Testis (tissue), 2 donors: ENCODE measurements at regions not wholly inside any gene's neighbourhood (a gene's known extent, or its start where the extent isn't known, plus 50 kb on each side); places are given as distances from the start of the nearest gene placed in this dataset.

Source experiments
- DNase-seq: peaks from one replicate; pipeline ENCODE4 v3.0.0-alpha.2; 2019
- H3K27ac ChIP-seq, 2 donors: fragments of 200-600 bp; sonication (generic); one replicate each; pipeline ENCODE4 v1.5.1; 2019
- H3K27me3 ChIP-seq: fragments of 200-600 bp; sonication (generic); one replicate; pipeline ENCODE4 v1.5.1; 2019
- H3K36me3 ChIP-seq: fragments of 200-600 bp; sonication (generic); one replicate; pipeline ENCODE4 v1.5.1; 2017; ENCODE audit warnings: low read depth; ENCODE audit errors: missing control alignments
- H3K4me1 ChIP-seq: fragments of 200-600 bp; sonication (generic); one replicate; pipeline ENCODE4 v1.5.1; 2019
- H3K4me3 ChIP-seq, 2 donors: fragments of 200-600 bp; sonication (generic); one replicate each; pipeline ENCODE4 v1.5.1; 2017 to 2019
- H3K9me3 ChIP-seq: fragments of 200-600 bp; sonication (generic); one replicate; pipeline ENCODE4 v1.5.1; 2017
- POLR2A ChIP-seq: fragments of 450-650 bp; IDR thresholded peaks from one replicate; pipeline ENCODE4 v1.6.1; 2017; ENCODE audit warnings: antibody characterized with exemption, mild to moderate bottlenecking, moderate library complexity
- WGBS, 2 donors: methylation state at CpG; one replicate each; pipeline ENCODE4 v1.1.5; 2018; 5-methylcytosine and 5-hydroxymethylcytosine counted together
- intact Hi-C: fragments of 100-400 bp; cut with DNase I; formaldehyde crosslinking; loops from one replicate; pipeline ENCODE4 v1.15.1; 2023; ENCODE audit warnings: low total_unique reads
- TF ChIP-seq, protein P1 (sequence below), 3 experiments: fragments of 450-650 bp in 2 of 3; fragments of 200-600 bp in 1 of 3; sonication (generic) in 1 of 3; IDR thresholded peaks; one replicate each; pipeline ENCODE4 v1.5.1; 2016 to 2019; ENCODE audit warnings: antibody characterized with exemption in 3 of 3, mild to moderate bottlenecking in 2 of 3, moderate library complexity in 1 of 3

DNA sequence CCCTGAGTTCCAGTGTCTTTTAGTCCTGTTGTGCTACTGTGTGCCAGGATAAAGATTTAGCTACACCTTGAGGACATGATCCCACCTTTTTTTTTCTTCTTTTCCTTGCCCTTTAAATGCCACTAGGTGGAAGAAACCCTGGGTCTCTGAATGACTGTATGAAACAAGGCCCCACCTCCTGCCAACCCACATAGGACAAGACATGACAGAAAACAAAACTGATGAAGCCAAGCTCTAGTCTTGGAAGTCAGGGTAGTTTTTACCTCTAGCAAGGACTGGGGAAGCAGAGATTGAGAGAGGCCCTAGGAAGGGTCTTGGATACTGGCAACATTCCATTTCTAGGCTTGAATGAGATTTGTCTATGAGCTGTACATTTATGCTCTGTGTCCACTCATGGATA, 410.7 kb downstream of the MIAT start:
- Histone ChIP-seq H3K9me3 (no peaks in the 10 kb centered on the region), H3K4me1 (no peaks in the 10 kb centered on the region), H3K36me3 (no peaks in the 10 kb centered on the region), H3K27ac (no peak overlapping the region), H3K27me3 (no peaks in the 10 kb centered on the region), H3K4me3 (no peak overlapping the region)
- DNase-seq = no peak
- TF ChIP-seq, protein P1, sequence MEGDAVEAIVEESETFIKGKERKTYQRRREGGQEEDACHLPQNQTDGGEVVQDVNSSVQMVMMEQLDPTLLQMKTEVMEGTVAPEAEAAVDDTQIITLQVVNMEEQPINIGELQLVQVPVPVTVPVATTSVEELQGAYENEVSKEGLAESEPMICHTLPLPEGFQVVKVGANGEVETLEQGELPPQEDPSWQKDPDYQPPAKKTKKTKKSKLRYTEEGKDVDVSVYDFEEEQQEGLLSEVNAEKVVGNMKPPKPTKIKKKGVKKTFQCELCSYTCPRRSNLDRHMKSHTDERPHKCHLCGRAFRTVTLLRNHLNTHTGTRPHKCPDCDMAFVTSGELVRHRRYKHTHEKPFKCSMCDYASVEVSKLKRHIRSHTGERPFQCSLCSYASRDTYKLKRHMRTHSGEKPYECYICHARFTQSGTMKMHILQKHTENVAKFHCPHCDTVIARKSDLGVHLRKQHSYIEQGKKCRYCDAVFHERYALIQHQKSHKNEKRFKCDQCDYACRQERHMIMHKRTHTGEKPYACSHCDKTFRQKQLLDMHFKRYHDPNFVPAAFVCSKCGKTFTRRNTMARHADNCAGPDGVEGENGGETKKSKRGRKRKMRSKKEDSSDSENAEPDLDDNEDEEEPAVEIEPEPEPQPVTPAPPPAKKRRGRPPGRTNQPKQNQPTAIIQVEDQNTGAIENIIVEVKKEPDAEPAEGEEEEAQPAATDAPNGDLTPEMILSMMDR (IDR thresholded peaks at IDR 0.05) = no peak
- TF ChIP-seq POLR2A = no peak
- intact Hi-C loops = no loop called here

DNA sequence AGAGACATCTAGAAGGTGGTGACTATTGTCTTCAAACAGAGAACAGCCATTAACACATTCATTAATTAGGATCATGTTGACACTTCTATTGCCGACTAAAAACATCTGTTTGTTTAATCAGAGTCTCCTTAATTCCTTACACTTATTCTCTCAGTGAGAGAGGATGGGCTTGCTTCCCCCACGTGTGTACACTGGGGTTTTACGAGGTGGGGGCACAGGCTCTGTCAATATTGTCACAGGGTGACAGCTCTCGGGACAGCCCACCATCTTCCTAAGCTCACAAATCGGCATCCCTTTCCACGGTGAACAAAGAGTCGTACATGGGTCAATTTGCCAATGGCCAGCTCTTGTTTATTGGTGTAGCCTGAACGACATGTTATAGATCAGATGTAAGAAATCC, 413.2 kb downstream of the MIAT start:
- no peaks in the 10 kb centered on the region for H3K4me1 ChIP-seq
- no peak overlapping the region for H3K4me3 ChIP-seq
- intact Hi-C loops = no loop called here
- no peak overlapping the region for H3K27ac ChIP-seq
- H3K36me3 ChIP-seq = no peaks in the 10 kb centered on the region
- no peak for DNase-seq
- TF ChIP-seq POLR2A = no peak
- TF ChIP-seq, protein P1 (IDR thresholded peaks at IDR 0.05) = no peak
- 73% methylated on average over 8 of the region's 8 CpGs for WGBS, 2 donors
- no peaks in the 10 kb centered on the region for H3K27me3 ChIP-seq
- no peaks in the 10 kb centered on the region for H3K9me3 ChIP-seq

DNA sequence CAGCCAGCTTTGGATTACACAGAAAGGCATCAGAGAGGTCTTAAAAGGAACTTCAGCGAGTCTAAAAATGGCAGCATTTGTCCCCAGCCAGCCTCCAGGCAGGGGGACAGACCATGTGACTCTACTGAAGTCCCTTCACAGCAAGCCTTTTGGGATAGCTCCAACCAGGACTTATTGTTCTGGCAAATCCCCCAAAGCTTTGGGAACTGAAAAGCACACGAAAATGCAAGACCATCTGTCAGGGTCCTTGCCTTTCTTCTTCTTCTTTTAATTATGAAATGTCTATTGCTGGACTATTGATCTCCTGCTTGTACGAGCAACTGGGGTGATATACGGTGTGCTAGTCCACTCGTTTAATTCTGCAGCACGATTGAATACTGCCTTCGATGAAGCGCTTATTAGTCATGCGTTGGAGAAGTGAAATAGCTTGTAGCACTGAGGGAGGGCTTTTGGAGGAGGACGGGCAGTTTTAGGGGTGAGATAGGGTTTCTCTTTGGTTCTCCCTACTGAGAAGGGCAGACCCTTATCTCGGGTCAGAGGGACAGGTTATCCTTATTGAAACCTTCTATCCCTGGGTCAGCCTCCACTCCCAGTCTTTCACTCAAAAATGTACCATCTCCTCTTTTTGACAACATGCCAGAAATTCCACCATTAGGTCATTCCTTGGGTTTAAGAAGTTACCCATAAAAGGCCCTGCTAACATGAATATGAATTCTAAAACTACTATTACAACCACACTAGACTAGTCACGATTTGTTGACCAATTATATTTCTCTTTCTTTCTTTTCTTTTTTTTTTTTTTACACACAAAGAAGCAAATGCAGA, 416.4 kb downstream of the MIAT start:
- TF ChIP-seq POLR2A = no peak
- TF ChIP-seq, protein P1 (IDR thresholded peaks at IDR 0.05) = no peak
- no peaks in the 10 kb centered on the region for H3K36me3 ChIP-seq
- H3K27ac ChIP-seq = no peak overlapping the region
- no peak for DNase-seq
- no peak overlapping the region for H3K4me3 ChIP-seq
- no peaks in the 10 kb centered on the region for H3K27me3 ChIP-seq
- 40 to 46% methylated on average over 12 of the region's 12 CpGs for WGBS, 2 donors
- intact Hi-C loops = no loop called here
- no peaks in the 10 kb centered on the region for H3K4me1 ChIP-seq
- H3K9me3 ChIP-seq = no peaks in the 10 kb centered on the region

DNA sequence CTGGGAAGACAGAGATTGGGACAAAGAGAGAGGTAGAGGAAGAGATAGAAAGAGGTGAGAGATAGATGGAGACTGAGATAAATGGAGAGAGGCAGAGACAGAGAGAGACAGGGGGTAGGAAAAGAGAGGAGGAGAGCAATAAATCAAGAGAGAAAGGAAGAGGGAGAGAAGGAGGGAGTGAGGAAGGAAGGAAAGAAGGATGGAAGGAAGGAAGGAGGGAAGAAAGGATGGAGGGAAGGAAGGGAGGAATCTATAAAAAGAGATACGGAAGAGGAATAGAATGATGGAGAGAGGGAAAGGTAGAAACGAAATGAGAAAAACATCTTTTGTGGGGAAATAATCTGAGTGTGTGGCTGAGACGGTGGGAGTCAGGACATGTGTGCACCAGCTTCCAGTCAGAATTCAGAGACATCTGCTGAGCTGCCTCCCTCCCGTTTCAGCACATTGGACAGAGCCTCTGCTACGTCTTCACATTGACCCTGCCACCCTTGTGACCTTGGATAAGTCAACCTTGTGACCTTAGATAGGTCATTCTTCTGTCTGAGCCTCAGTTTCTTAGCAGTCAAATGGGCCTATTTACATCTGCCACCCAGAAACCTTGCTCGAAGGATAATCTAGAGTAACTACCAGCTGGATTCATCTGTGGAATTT, 417.8 kb downstream of the MIAT start:
- no peak for TF ChIP-seq POLR2A
- TF ChIP-seq, protein P1 (IDR thresholded peaks at IDR 0.05) = no peak
- intact Hi-C loops = no loop called here
- 49 to 62% methylated on average over 6 of the region's 6 CpGs for WGBS, 2 donors

More for the DNA sequence above, 417.8 kb downstream of the MIAT start:
- no peak for DNase-seq
- no peak overlapping the region for H3K27ac ChIP-seq
- no peaks in the 10 kb centered on the region for H3K36me3 ChIP-seq
- no peaks in the 10 kb centered on the region for H3K4me1 ChIP-seq
- no peak overlapping the region for H3K4me3 ChIP-seq
- H3K9me3 ChIP-seq = no peaks in the 10 kb centered on the region
- H3K27me3 ChIP-seq = no peaks in the 10 kb centered on the region
